ENCODE measurements at regions not wholly inside any gene's neighbourhood (a gene's known extent, or its start where the extent isn't known, plus 50 kb on each side); places are given as distances from the start of the nearest gene placed in this dataset.

DNA sequence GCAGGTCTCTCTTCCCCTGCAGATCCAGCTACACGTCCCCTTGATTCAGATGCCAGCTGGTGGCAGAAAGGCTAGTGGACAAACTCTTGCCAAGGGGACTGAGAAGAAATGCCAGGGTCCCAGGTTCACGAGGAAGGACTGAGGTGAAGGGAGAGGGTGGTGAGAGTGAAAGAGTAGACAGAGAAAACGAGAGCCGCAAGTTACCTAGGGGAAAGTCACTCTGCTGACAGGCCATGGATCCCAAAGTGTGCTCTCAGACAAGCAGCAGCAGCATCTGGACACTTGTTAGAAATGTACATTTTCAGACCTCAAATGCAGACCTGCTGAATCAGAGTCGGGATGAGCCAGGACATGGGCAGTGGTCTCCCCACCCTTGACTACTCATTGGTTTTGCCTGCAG, 192.3 kb downstream of the FGFR2 start (continued):
- TF ChIP-seq EZH2phosphoT487 (IDR thresholded peaks at IDR 0.05; ENCODE audit: unreplicated experiment): no peak

DNA sequence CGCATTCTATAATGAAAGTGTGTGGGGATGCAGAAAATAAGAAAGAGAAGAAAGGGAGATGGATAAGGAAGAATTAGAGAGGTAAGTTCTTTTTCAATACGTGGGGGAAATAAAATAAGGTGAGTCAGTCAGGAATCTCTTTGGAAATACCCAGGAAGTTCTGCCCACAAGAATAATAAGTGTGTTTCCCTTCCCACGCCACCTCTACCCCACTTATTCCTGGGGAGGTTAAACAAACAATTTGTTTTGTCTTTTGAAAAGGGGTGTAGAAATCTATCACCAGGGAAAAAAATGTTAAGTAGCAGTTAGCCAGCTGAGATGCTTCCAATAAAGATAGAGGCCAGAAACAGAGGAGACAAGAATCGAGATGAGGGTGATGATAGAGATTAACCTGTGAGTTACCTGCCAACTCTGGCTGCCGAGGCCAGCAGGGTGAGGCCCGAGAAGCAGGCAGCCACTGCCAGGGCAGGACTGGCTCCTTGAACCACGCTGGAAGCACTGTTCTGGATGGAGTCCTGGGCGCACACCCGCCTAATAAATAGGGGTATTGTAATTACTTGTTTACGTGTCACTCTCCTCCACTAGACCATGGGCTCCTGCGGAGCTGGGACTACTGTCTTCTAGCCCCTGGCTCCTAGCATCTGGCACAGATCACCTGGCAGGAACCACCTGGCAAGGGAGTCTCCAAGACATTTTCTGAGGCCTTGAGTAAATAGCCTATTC, 191.3 kb downstream of the FGFR2 start:
- Mint-ChIP-seq H3K27me3 (ENCODE audit: insufficient read depth, low read depth, poor library complexity) (no peaks in the 10 kb centered on the region), H3K9me3 (no peaks in the 10 kb centered on the region; the same call in 2 of the 3 replicates), H3K36me3 (ENCODE audit: low read depth) (no peaks in the 10 kb centered on the region), H3K4me3 (no peak overlapping the region), H3K4me1 (no peaks in the 10 kb centered on the region; the same call in 2 of the 3 replicates), H3K27ac (no peak overlapping the region)
- peaks cover 9% of the 10 kb centered on the region for H3K9me2 ChIP-seq (ENCODE audit: insufficient read depth)
- TF ChIP-seq POLR2AphosphoS5 (IDR thresholded peaks at IDR 0.05; ENCODE audit: low read depth): no peak
- TF ChIP-seq, protein P1, sequence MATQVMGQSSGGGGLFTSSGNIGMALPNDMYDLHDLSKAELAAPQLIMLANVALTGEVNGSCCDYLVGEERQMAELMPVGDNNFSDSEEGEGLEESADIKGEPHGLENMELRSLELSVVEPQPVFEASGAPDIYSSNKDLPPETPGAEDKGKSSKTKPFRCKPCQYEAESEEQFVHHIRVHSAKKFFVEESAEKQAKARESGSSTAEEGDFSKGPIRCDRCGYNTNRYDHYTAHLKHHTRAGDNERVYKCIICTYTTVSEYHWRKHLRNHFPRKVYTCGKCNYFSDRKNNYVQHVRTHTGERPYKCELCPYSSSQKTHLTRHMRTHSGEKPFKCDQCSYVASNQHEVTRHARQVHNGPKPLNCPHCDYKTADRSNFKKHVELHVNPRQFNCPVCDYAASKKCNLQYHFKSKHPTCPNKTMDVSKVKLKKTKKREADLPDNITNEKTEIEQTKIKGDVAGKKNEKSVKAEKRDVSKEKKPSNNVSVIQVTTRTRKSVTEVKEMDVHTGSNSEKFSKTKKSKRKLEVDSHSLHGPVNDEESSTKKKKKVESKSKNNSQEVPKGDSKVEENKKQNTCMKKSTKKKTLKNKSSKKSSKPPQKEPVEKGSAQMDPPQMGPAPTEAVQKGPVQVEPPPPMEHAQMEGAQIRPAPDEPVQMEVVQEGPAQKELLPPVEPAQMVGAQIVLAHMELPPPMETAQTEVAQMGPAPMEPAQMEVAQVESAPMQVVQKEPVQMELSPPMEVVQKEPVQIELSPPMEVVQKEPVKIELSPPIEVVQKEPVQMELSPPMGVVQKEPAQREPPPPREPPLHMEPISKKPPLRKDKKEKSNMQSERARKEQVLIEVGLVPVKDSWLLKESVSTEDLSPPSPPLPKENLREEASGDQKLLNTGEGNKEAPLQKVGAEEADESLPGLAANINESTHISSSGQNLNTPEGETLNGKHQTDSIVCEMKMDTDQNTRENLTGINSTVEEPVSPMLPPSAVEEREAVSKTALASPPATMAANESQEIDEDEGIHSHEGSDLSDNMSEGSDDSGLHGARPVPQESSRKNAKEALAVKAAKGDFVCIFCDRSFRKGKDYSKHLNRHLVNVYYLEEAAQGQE (IDR thresholded peaks at IDR 0.05; ENCODE audit: unreplicated experiment): no peak
- TF ChIP-seq EZH2 (IDR thresholded peaks at IDR 0.05; ENCODE audit: low read depth, unreplicated experiment): no peak
- no peak for TF ChIP-seq NANOG (IDR thresholded peaks at IDR 0.05; ENCODE audit: borderline replicate concordance)
- TF ChIP-seq ZNF114 (CRISPR knock-in tag; IDR thresholded peaks at IDR 0.05): no peak
- TF ChIP-seq, protein P2, sequence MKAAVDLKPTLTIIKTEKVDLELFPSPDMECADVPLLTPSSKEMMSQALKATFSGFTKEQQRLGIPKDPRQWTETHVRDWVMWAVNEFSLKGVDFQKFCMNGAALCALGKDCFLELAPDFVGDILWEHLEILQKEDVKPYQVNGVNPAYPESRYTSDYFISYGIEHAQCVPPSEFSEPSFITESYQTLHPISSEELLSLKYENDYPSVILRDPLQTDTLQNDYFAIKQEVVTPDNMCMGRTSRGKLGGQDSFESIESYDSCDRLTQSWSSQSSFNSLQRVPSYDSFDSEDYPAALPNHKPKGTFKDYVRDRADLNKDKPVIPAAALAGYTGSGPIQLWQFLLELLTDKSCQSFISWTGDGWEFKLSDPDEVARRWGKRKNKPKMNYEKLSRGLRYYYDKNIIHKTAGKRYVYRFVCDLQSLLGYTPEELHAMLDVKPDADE (IDR thresholded peaks at IDR 0.05): no peak
- no peak for TF ChIP-seq JUNB (IDR thresholded peaks at IDR 0.05; ENCODE audit: unreplicated experiment)
- H2AFZ ChIP-seq: no peak overlapping the region
- H3K4me3 ChIP-seq: no peak overlapping the region
- H4K20me1 ChIP-seq (replicated peaks; ENCODE audit: insufficient read depth): no peaks in the 10 kb centered on the region
- no peaks in the 10 kb centered on the region for H3K79me2 ChIP-seq (replicated peaks; ENCODE audit: insufficient read depth)
- no peaks in the 10 kb centered on the region for H3F3A ChIP-seq (replicated peaks; ENCODE audit: low read depth)
- H3K27me3 ChIP-seq (ENCODE audit: insufficient read depth): no peaks in the 10 kb centered on the region
- no peak overlapping the region for H3K27ac ChIP-seq (ENCODE audit: low read depth)
- no peaks in the 10 kb centered on the region for H3K36me3 ChIP-seq (ENCODE audit: insufficient read depth)
- DNase-seq (ENCODE audit: low spot score) (no peak), ATAC-seq (no peak)
- no peak overlapping the region for H3K4me2 ChIP-seq
- no peaks in the 10 kb centered on the region for H3K4me1 ChIP-seq (ENCODE audit: insufficient read depth)

All from GM23338 (cell line).